HG03175 (cell line): ENCODE measurements at regions not wholly inside any gene's neighbourhood (a gene's known extent, or its start where the extent isn't known, plus 50 kb on each side); places are given as distances from the start of the nearest gene placed in this dataset.
A peak's percentile ranks its signal among the peaks of the same experiment; 100 is the strongest.

Experiments used
- ATAC-seq: cut with Tn5 transposase; IDR thresholded peaks from one replicate; pipeline ENCODE4 v1.9.1; 2021; ENCODE audit warnings: mild to moderate bottlenecking, moderate library complexity; ENCODE audit not compliant: unreplicated experiment

DNA sequence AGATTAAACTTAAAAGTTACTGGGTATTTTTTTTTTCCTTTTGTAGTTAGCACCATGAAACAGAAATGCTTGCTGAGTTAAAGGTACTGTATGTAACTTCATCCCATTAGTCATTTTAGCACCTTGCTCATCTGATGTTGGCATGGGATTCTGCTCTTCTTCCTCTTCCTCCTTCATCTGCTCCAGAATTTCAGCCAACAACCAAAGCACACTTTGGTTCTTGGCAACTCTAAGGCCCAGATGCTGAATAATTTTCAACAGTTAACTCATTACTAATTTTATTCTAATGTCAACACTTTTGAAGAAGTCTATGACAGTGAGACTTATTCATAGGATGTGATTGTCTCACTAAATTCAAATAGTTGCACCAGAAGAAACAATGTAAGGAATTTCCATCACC lies 359.2 kb downstream of the KCTD12 start:
- no peak for ATAC-seq

DNA sequence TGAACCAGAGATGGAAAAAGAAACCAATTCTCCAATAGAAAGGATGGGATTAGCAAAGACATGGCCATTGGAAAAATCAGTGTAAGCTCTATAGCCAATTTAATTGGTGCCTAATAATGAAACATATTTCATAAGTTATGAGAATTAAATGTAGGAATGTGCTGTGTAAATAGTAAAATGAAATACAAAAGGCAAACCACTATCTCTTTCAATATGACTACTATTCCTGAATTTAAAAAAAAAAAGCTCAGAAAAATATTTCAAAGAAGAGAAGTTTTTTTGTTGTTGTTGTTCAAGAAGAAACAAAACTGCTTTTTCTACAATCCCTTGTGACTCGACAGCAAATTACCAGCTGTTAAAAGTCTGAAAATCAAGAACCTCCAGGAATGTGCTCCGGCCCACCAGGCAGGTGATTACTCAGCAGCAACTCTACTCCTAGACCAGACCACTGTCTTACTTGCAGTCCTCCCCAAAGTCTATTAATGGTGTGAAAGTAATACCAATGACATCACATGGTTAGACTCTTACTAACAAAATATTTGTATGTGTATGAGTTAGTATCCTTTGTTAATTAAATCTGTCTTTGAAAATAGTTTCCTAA lies 362.4 kb downstream of the KCTD12 start:
- peak; percentile 42 for ATAC-seq

DNA sequence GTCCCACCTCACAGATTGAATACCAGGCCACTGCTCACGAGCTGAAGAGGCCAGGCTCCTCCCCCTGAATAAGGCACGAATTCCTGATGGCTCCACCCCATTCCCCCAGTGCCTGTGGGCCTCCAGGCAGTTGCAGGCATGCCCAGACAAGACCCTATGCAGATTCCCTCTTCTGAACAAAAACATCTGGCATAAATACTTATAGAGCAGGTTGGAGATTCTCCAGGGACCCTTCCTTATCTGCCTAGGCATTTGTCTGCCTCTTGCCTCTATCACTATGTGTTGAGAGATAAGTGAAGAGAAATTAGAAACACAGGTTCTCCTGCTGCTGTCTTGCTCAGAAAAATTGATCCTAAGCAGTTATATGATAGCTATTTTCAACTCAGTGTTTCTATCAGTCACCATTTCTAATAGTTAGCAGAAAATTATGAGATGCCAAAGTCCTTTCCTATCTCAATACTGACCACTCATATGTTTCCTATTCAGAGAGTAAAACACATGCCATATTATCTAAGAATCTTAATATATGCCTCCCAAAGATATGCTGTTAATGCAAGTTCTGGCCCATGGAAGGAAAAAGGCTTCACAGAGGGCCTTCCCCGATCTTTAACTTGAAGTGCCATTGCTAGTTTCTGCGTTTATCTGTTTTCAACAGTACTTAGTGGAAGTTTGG lies 364.0 kb downstream of the KCTD12 start:
- ATAC-seq, result no peak

DNA sequence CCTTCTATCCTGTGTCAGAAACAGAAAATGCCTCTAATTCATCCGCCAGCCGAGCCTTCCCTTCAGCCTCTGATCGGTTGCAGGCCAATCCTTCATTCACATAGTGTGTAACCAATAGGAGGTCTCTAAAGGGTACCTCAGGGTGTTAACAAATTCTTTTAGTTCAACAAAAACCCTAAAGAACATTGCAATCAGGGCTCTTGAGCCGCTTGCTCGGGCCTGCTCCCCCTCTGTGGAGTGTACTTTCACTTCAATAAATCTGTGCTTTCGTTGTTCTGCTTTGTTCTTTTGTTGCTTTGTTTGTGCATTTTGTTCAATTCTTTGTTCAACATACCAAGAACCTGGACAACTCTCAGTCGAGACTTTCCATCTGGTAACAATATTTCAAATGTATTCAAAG lies 366.5 kb downstream of the KCTD12 start:
- no peak for ATAC-seq

DNA sequence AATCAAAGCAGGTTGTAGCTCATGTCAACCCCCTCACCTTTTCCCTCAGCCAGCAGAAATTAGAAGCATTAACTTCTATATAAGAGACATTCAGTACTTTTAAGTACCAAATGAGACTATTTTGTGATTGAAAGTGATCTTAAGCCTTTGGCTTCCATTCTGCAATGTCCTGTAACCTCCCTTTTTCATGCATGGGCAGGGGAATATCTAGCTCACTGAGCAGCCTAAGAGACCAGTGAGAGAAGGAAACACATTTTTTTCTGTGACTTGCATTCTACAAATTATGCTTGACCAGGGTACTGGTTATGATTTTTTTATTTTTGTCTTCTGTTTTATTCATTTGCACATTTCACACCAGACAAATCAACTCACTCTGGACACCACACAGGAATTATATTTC lies 369.6 kb downstream of the KCTD12 start:
- no peak for ATAC-seq

DNA sequence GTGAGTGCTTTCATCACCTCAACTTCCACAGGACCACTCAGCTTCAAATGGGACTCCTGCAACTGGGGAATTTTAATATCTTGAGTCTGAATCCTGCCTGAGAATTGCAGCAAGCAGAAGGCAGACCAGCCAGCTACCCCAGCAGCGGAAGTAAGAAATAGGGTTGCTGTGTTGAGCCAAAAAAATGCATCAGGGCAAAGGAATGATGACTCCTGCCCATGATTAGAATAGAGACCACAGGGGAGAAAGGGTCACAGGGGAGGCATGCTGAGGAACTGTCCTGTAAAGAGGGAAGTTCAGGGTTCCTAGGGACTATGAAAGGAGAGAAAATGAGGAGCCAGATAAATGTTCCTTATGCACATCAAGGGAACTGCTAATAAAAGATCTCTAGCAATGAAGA lies 370.2 kb downstream of the KCTD12 start:
- no peak for ATAC-seq

DNA sequence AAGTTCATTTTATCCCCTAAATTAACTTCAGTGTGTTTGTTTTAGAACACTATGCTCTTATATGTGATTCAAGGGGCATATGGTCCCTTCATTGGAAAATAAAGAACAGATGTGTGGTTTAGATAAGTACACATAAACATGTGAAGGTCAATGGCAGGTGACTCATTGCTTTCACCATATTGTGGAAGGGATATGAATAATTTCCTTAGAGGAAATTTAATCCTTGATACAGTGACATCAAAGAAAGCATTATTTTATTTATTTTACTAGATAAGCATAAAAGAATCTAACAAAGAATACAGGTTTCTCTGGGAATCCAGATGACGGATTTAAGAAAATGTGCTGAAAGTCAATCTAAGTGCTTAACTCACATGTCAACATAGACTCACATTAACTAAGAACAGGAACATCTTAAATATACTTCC lies 373.5 kb downstream of the KCTD12 start:
- no peak for ATAC-seq

DNA sequence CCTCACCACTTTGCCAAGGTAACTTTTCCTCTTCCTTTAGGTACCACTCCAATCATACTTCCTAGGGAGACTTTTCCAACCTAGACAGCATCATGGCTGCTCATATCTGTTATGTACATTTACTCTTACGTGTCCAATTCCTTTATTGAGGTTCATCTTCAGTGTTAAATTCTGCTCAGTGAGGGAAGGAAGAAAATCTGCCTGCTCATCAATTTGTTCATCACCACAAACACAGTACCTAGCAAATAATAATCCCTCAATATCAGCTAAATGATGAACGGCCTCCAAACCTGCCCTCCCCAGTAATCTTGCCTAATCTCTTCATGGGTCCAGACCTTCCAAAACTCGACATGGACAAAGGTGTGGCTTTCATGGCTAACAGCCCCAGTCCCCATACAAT lies 380.8 kb downstream of the KCTD12 start:
- no peak for ATAC-seq

DNA sequence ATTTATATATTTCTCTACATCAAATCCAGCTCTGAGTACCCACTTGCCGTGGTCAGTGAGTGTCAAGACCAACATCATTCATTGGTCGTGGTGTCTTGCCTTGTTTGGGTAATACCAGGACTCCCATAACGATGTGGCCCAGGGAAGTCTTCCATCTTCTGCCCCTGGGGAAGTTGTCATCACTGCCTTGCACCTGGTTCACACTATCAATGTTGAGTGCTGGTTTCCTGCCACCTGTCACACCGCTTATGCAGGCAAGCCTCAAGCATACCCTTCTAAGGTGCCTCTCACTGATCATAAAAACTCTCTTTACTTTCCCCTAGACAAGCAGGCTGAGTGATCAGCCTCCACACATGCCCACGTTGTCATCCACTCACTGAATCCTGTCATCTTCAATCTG lies 382.4 kb downstream of the KCTD12 start:
- ATAC-seq, result no peak

DNA sequence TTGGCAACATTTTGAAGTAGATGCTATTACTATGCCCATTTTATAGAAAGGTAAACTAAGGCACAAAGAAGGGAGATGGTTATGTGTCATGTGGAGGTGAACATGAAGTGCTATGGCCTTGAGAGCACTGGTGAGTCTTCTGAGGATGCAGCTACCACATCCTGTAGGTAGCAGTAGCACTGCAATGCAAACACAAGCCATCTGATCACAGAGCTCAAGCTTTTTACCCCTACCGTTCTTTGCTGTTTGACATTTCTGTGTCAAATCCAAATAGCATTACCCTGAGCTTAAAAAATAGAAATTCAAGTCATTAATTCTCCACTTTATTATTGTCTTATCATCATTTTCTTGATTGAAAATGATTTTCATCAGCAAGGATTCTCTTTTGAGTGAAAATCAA lies 382.9 kb downstream of the KCTD12 start:
- ATAC-seq, result no peak

DNA sequence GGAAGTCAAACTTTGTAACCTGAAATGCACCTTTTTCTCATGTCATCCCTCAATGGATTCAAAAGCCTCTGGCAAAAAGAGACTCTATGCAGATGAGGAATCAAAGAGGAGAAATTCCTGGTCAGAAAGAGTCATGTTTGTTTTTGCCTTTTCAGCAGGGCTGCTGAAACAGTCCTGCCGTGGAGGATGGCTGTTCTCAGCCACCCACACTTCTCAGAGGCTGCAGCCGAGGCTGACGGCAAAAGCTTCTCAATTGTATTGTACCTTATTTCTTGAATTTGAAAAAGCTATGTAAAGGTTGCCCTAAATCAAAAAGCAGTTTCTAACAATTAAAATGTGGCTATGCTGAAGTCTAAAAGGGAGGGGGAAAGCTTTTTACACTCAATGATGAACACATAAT lies 385.3 kb downstream of the KCTD12 start:
- no peak for ATAC-seq

DNA sequence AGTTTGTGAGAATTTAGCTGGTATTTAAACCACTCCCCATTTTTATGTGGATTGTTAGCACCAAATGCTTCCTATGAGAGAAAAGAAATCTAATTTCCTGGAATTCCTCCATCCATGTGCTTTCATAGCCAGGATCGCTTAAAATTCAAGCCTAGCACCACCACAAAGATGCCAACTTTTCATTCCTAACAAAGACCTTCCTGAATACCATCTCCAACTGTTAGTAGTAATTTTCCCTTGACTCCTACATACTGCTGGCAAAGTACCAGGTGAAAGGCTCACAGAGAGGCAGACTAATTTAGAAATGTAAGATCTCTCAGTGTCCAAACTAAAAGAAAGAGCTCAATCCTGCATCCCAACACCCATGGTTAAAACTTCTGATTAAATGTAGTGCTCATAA lies 386.3 kb downstream of the KCTD12 start:
- ATAC-seq, result no peak

DNA sequence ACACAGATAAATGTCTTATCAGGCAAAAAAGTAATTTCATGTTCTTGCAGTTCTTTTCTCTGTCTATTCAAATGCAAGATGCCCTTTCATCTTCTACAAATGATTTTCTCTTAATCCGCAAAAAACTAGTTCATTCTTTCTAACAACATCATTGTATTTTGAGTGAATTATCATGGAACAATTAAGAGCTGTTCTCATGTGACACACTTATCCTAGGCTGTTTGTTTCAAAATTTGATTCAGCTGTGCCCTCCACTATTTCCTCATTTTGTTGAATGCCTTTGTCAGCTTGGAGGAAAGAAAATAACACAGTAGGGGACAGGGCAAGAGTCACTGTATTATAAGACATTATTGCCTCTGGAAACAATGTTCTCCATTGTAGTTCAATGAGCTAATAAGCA lies 396.9 kb downstream of the KCTD12 start:
- ATAC-seq, result no peak

DNA sequence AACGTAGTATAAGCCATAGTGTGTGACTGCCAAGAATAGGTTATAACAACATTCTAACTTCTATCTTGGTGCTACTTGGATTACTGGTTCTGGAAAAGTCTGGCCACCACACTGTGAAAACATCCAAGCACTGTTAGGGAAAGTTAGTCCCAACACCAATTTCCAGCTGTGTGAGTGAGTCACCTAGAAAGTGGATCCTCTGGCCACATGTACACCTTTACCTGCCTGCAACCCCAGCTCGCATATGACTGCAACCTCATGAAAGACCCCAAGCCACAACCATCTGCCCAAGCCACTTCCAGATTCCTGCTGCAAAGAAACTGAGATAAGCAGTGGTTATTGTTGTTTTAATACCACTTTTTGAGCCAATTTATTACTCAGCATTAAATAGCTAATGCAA lies 404.5 kb downstream of the KCTD12 start:
- ATAC-seq, result no peak

DNA sequence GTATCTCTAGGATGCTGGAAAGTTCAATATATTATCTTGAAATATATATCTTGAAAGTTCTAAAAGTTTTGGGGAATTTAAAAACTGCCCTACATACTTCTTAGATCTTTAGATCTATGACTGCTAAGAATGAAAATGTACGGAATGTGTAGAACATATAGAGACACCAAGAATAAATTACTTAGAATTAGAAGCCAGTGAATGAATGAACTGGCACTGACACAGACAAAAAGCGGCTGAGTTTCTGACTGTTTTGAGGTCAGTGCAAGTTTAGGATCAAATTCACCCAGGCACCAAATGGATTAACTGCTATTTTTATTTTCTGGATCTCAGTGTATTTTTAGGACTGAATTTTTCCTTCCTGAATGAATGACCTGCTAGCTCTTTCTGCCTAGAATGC lies 411.2 kb downstream of the KCTD12 start:
- no peak for ATAC-seq

DNA sequence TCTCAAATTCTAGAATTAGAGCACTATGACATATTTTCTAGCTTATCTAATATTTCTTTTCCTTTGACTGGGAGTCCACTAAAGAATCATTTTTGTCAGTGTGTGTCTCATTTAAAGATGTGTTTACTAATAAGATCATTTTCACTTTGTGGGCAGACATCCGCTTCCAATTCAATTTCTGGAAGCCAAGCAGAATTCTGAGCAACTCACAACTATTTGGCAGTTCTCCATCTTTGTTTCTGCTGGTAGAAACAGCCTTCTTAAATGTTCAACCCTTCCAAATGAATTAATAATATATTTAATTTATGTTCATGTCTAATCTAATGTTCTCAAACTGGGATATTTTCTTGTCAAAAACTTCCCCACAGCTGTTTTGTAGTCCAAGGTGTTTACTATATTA lies 411.8 kb downstream of the KCTD12 start:
- no peak for ATAC-seq

DNA sequence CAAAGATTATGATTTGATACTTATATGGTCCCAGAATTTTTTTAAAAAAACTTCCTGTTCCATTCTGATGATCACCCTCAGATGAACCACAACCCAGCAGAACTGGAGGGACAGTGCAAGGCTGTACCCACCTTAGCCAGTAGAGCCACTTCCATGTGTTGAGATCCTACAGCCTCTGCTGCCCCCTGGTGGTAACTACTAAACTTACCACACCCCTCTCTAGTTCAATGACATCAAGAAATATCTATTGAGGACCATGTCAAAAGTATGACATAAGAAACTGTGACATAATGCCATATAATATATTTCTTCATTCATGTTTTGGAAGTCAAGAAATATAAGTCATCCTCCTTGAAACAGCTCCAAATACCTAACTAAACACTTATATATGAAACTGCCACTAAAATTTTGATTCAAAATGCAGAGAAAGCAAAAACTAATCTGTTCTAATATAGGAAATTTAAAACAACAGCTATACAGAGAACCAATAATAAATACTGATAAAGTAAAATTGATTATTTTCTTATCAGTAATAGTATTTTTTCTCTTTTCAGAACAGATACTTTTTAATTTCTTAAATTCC lies 412.6 kb downstream of the KCTD12 start:
- peak; percentile 99 for ATAC-seq

DNA sequence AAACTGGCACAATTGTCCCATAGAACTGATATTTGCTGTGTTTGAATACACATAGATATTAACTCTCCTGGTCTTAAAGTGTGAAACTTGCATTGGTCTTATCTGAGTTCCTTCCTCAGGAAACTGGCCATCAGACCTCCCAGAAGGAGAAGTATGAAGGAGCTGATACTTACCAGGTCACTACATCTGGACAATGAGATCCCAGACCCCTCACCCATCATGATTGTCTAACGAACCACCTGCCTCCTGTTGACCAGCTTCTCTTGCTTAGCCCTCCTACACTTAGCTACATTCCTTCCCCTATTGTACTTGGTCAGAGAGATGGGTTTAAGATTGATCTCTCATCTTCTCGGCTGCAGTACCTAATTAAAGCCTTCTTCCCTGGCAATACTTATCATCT lies 413.3 kb downstream of the KCTD12 start:
- no peak for ATAC-seq

DNA sequence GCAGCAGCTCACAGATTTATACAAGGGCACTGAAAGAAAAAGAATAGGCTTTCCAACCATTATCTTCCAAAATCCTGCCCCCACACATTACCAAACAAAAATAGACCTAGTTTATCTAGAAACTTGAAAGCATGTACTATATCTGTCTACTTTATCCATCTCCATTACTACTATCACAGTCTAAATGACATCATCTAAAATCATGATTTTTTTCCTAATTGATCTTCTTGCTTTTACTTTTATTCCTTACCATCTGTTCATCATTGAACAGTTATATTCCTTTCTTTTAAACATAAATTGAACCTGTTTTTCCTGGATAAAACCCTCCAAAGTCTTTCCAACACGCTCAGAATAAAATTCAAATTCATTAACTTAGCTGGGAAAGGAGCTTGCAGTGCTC lies 414.7 kb downstream of the KCTD12 start:
- ATAC-seq, result no peak

DNA sequence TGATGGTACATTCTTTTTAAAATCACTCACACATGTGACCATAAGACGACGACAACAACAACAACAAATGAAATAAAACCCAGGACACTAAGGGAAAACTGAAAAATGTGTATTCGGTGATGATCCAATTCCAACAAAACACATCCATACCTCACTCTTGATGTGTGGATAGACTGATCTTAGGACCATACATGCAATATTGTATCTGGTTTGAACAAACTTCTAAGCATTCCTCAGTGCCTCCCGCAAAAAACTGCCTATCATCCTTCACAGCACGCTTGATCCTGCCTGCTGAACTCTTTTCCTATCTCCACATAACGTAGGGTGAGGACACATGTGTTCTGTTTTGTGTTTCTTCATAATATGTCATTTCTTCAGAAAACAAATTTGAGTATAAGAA lies 415.2 kb downstream of the KCTD12 start:
- no peak for ATAC-seq

DNA sequence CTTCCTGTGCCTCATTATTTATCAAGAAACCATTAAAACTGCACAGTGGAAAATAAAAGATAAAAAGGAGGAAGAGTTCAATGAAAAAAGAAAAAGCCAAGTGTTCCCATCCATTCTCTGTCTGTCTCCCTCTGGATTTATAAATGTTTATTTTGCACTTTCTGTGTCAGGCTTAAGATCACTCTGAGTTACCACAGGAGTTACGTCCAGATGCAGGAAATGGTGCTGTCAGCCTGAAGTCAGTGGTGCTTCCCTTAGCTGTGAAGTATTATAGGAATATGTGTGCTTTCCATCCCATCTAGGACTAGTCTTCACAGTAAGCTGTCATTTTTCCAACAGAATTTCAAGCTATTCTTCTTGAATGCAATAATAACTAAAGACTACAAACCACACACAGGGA lies 420.2 kb downstream of the KCTD12 start:
- no peak for ATAC-seq

DNA sequence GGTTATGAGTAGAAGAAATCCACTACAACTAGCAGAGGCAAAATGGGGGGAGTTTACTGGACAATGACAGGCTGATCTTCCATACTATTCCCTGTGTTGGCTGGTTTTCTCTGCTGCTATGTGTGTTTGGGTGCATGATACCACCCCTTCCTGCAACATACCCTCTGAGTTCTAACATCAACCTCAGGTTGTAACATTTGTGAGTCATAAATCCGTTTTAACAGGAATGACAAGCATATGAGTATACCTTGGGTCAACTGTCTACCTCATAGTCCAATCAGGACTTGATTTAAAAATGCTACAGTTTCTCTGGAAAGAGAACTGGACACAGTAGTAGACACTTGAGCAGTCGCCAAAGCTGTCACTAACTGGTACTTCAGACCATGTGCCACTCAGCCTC lies 422.9 kb downstream of the KCTD12 start:
- ATAC-seq, result no peak

DNA sequence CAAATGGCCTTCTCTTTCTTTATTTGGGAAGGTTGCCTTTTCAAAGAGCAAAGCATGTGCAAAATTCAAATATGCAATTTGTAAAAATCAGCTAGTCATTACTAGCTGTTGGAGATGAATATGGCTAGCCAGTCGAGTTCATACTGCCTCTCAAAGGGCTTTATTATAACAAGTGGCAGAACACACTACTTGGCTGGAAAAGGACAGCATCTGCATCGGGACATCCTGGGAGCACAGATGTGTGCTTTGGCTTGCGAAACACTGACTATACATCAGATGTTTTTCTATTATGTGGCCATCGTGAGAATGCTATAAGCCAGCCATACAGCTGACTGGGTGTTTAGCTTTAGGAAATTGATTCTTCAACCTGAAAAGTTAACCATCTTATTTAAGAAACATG lies 424.2 kb downstream of the KCTD12 start:
- ATAC-seq, result no peak
